ENCODE measurements at regions not wholly inside any gene's neighbourhood (a gene's known extent, or its start where the extent isn't known, plus 50 kb on each side); places are given as distances from the start of the nearest gene placed in this dataset.
A peak's percentile ranks its signal among the peaks of the same experiment; 100 is the strongest.

DNA sequence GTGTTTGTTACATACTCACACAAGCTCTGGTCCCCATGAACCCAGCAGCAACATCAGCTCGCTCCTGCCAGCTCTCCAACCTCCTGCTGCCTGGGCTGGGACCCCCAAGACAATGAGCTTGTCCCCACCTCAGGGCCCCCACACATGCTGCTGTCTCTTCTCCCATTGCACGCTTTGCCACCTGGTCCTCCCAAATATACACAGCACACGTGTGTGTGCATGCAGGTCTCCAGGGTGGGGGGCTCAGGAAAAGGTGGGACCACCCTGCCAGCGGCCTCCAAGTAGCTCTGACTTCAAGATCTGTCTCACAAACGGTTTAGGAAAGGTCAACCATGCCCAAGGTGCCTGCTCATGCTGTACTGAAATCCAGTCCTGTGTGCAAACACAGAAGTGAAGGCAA lies 68.1 kb upstream of the CCND1 start:
- Mint-ChIP-seq H3K36me3 (no peaks in the 10 kb centered on the region), H3K4me3 (no peak overlapping the region), H3K27me3 (ENCODE audit: low read depth) (no peaks in the 10 kb centered on the region), H3K27ac (no peak overlapping the region), H3K9me3 (no peaks in the 10 kb centered on the region), H3K4me1 (no peaks in the 10 kb centered on the region)
- TF ChIP-seq, protein P1, sequence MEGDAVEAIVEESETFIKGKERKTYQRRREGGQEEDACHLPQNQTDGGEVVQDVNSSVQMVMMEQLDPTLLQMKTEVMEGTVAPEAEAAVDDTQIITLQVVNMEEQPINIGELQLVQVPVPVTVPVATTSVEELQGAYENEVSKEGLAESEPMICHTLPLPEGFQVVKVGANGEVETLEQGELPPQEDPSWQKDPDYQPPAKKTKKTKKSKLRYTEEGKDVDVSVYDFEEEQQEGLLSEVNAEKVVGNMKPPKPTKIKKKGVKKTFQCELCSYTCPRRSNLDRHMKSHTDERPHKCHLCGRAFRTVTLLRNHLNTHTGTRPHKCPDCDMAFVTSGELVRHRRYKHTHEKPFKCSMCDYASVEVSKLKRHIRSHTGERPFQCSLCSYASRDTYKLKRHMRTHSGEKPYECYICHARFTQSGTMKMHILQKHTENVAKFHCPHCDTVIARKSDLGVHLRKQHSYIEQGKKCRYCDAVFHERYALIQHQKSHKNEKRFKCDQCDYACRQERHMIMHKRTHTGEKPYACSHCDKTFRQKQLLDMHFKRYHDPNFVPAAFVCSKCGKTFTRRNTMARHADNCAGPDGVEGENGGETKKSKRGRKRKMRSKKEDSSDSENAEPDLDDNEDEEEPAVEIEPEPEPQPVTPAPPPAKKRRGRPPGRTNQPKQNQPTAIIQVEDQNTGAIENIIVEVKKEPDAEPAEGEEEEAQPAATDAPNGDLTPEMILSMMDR (IDR thresholded peaks at IDR 0.05; ENCODE audit: unreplicated experiment): no peak
- peak in 1 of 2 experiments; percentile 13 for DNase-seq (ENCODE audit: low spot score in 2 of 2, unreplicated experiment in 2 of 2)

DNA sequence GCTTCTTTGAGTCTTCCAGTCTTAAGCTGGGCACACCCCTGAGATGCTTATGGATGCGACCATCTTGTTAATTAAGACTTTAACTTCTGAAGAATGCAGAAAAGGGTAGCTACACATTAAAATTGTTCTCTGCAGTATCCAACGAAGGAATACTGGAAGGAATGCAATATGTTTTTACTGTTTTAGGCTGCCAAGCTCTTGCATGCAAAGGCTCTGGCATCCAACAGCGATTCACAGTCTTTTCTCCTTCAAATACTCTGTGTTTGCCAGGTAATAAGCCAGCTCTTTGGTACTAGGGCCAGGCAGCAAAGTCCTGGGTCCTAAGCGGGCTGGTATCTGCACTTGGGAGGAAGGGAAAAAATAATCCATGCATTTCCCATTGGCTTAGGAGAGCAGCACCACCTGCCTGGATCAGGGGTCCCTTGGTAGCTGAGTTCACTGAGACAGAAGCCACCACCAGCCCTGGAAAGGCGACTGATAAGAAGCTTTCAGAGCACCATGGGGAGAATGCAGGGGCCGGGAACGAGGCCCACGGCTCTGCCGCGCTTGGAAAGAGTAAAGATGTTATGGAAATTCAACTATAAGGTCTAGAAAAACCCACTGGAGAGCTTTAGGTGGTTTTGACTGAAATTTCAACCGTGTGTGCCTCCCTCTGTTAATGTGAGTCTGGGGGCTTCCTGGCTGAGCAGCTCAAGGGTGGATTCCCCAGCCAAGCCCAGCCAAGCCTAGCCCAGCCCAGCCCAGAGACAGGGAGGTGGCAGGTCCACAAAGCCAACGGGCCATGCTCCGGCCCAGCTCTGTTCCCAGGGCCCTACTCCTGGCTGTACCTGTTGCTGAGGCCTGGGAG lies 67.0 kb upstream of the CCND1 start:
- TF ChIP-seq, protein P1 (IDR thresholded peaks at IDR 0.05; ENCODE audit: unreplicated experiment): no peak
- peak in 1 of 2 experiments; percentile 10 for DNase-seq (ENCODE audit: low spot score in 2 of 2, unreplicated experiment in 2 of 2)
- Mint-ChIP-seq H3K27me3 (ENCODE audit: low read depth) (no peaks in the 10 kb centered on the region), H3K9me3 (no peaks in the 10 kb centered on the region), H3K27ac (no peak overlapping the region), H3K4me3 (no peak overlapping the region), H3K36me3 (no peaks in the 10 kb centered on the region), H3K4me1 (no peaks in the 10 kb centered on the region)

DNA sequence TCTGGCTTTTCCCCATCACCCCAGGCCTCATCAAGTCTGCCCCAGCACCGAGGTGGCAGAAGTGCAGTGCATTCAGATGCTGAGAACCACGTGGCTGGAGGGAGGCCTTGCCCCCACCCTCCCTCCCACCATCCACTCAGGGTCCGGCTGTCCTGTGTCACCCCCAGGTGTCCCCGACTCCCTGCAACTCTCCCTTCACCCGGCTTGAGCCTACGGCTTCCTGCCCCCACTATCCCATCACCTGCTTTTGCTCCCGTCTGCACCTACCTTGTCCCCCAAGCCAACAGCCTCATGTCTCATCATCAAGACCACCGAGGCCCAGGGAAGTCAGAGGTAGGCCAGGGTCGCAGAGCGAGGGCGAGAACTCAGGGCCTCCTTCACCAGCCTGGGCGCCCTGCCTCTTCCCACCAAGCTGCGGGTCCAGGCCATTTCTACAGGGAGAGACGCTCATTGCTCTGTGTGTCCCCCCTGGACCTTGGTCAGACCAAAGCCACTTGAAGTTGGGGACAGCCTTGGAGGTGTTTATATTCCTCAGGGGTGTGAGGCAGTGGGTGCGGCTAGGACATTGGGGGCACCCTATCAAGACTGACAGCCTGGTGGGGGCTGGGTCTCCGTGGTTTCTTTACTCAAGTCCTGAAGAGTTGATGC lies 66.2 kb upstream of the CCND1 start:
- Mint-ChIP-seq H3K4me3 (no peak overlapping the region), H3K9me3 (no peaks in the 10 kb centered on the region), H3K27ac (no peak overlapping the region), H3K4me1 (no peaks in the 10 kb centered on the region), H3K36me3 (no peaks in the 10 kb centered on the region), H3K27me3 (ENCODE audit: low read depth) (no peaks in the 10 kb centered on the region)
- TF ChIP-seq, protein P1 (IDR thresholded peaks at IDR 0.05; ENCODE audit: unreplicated experiment): no peak
- peak in 1 of 2 experiments; percentile 33 for DNase-seq (ENCODE audit: low spot score in 2 of 2, unreplicated experiment in 2 of 2)

DNA sequence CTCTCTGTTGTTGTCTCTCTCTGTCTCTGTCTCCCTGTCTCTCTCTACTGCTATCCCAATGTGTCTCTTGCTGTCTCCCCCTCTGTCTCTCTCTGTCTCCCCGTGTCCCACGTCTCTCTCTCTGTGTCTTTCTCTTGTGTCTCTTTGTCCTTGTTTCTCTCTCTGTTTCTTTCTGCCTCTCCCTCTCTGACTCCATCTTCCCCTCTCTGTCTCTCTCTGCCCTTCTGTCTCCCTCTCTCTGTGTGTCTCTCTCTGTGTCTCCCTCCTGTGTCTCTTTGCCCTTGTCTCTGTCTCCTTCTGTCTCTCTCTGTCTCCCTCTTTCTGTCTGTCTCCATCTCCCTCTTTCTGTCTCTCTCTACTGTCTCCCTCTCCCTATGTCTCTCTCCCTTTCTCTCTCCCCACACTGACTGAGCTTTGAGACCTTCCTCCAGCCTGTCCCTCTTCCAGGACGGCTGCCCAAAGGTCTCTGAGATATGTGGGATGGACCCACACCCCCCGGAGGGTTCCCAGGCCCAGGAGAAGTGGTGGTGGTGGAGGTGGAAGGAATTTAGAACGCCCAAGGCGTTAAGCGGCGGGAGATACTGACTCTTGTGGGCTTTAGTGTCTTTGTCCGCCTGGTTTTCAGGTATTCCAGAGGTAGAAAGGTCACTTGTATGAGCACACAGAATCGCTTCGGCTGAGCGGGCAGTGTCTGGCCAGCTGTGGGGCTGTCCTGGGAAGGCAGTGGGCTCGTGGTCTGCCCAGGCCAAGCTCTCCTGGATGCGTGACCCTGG lies 65.5 kb upstream of the CCND1 start:
- no peak overlapping the region for H3K27ac Mint-ChIP-seq
- no peaks in the 10 kb centered on the region for H3K9me3 Mint-ChIP-seq
- H3K4me1 Mint-ChIP-seq: no peaks in the 10 kb centered on the region
- no peaks in the 10 kb centered on the region for H3K36me3 Mint-ChIP-seq
- no peak for DNase-seq (ENCODE audit: low spot score in 2 of 2, unreplicated experiment in 2 of 2)
- no peaks in the 10 kb centered on the region for H3K27me3 Mint-ChIP-seq (ENCODE audit: low read depth)
- H3K4me3 Mint-ChIP-seq: no peak overlapping the region
- TF ChIP-seq, protein P1 (IDR thresholded peaks at IDR 0.05; ENCODE audit: unreplicated experiment): no peak

DNA sequence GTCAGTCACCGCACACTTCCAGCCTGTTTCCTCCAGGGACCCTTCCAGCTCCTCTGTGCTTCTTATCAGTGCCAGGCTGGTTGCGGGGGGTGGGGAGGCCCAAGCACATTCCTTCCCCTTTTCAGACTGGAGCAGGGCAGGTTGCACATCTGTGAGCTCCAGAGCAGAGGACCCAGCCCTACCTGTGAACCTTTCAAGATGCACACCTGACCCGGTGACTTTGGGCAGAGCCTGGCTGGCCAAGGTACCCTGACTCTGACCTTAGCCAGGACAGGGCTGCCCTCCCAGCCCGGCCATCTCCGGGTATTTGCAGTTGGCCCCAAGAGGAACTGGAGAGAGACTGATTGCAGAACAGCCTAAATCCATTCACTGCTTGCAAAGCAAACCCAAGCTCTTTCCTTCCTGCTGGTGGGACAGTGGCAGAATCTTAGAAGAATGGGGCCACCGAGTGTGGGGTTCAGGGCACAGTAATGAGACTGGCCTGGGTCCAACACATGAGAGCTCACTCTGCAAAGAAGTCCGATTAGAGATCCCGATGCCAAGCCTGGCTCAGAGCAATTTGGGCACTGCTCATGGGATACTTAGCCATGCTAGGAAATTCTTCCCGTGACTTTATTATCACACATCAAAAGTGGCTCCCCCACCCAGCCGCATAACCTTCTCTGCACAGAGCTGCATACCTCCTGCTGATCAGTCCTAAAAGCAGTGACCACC lies 64.7 kb upstream of the CCND1 start:
- H3K4me3 Mint-ChIP-seq: no peak overlapping the region
- no peaks in the 10 kb centered on the region for H3K4me1 Mint-ChIP-seq
- no peak for DNase-seq (ENCODE audit: low spot score in 2 of 2, unreplicated experiment in 2 of 2)
- no peaks in the 10 kb centered on the region for H3K27me3 Mint-ChIP-seq (ENCODE audit: low read depth)
- H3K9me3 Mint-ChIP-seq: no peaks in the 10 kb centered on the region
- H3K36me3 Mint-ChIP-seq: no peaks in the 10 kb centered on the region
- TF ChIP-seq, protein P1 (IDR thresholded peaks at IDR 0.05; ENCODE audit: unreplicated experiment): no peak
- no peak overlapping the region for H3K27ac Mint-ChIP-seq
